ENCODE measurements at regions not wholly inside any gene's neighbourhood (a gene's known extent, or its start where the extent isn't known, plus 50 kb on each side); places are given as distances from the start of the nearest gene placed in this dataset.

- Mint-ChIP-seq H3K9me3 (no peaks in the 10 kb centered on the region), H3K36me3 (ENCODE audit: low read depth) (no peaks in the 10 kb centered on the region), H3K27ac (no peak overlapping the region), H3K27me3 (peaks cover 4% of the 10 kb centered on the region), H3K4me3 (no peak overlapping the region), H3K4me1 (ENCODE audit: low read depth) (no peaks in the 10 kb centered on the region)
Observed at GRCh38 chr1:147840909-147841308, 61.7 kb upstream of the GJA8 start.

GRCh38 chr1:147842578-147842977, 60.0 kb upstream of the GJA8 start:
- Mint-ChIP-seq H3K36me3 (ENCODE audit: low read depth) (no peaks in the 10 kb centered on the region), H3K4me3 (no peak overlapping the region), H3K27me3 (no peaks in the 10 kb centered on the region), H3K4me1 (ENCODE audit: low read depth) (no peaks in the 10 kb centered on the region), H3K27ac (no peak overlapping the region), H3K9me3 (no peaks in the 10 kb centered on the region)

DNA sequence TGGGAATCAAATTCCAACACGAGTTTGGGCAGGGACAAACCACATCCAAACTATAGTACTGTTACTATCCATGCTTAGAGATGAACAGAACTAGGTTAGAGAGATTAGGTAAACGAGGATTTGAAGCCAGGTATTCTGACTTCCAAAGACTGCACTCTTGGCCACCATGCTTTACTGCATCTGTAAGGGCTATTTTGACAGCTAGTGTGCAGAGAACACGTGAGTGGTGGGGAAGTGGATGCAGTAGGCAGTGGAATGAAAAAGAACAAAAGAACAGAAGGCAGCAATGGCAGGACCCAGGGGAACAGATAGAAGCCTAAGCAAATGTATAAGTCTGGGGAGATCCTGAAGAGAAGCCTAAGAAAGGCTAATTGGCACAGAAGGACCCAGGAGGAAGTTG, 59.1 kb upstream of the GJA8 start:
- Mint-ChIP-seq H3K9me3 (no peaks in the 10 kb centered on the region), H3K4me1 (ENCODE audit: low read depth) (no peaks in the 10 kb centered on the region), H3K27ac (no peak overlapping the region), H3K27me3 (no peaks in the 10 kb centered on the region), H3K4me3 (no peak overlapping the region), H3K36me3 (ENCODE audit: low read depth) (no peaks in the 10 kb centered on the region)

GRCh38 chr1:147847831-147848230, 54.8 kb upstream of the GJA8 start:
- no peak overlapping the region for H3K27ac Mint-ChIP-seq
- no peaks in the 10 kb centered on the region for H3K9me3 Mint-ChIP-seq
- no peak overlapping the region for H3K4me3 Mint-ChIP-seq
- no peaks in the 10 kb centered on the region for H3K4me1 Mint-ChIP-seq (ENCODE audit: low read depth)
- H3K27me3 Mint-ChIP-seq, result peaks cover 8% of the 10 kb centered on the region
- H3K36me3 Mint-ChIP-seq (ENCODE audit: low read depth), result no peaks in the 10 kb centered on the region

DNA sequence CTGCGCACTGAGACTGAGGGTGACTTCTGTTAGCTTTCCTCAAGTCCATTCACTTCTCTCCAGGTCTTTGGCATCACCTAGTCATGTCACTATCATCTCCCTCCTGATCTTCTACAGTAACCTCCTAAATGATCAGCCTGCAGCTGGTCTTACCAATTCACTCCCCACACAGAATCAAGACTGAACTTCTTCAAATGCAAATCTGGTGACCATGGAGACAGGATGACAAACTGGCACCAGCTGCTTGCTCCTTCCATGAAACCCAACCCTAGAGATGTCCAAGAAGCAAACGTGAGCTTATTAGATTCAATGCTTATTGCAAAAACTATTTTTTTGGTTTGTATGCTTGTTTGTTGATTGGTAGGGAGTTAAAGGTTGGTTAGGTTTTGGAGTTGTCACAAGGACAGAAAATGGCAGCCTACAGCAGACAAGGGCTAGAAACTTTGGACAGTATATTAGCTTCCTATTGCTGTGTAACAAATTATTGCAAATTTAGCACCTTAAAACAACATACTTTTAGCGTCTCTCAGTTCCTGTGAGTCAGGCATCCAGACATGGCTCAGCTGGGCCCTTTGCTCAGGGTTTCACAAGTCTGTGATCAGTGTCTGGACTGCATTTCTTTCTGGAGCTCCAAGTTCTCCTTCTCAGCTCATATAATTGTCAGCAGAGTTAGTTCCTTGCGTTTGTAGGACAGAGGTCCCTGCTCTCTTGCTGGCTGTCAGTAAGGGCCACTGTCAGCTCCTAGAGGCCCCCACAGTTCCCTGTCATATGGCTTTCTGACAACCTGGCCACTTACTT, 53.3 kb upstream of the GJA8 start:
- no peak overlapping the region for H3K27ac Mint-ChIP-seq
- no peak overlapping the region for H3K4me3 Mint-ChIP-seq
- no peaks in the 10 kb centered on the region for H3K9me3 Mint-ChIP-seq
- no peaks in the 10 kb centered on the region for H3K36me3 Mint-ChIP-seq (ENCODE audit: low read depth)
- peaks cover 8% of the 10 kb centered on the region for H3K27me3 Mint-ChIP-seq
- no peaks in the 10 kb centered on the region for H3K4me1 Mint-ChIP-seq (ENCODE audit: low read depth)

DNA sequence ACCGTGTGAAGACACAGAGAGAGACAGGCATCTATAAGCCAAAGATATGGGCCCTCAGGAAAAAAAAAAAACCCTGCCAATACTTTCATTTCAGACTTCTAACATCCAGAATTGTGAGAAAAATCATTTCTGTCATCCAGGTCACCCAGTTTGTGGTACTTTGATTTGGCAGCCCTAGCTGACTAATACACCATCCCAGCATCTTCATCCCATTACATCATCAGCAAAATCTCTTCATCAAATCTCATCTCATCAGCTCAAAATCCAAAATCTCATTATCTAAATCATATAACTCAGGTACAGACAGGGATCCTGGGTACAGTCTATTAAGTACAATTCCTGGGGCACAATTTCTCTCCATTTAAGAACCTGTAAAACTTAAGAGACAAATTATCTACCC, 51.9 kb upstream of the GJA8 start:
- no peak overlapping the region for H3K4me3 Mint-ChIP-seq
- H3K27me3 Mint-ChIP-seq, result peaks cover 9% of the 10 kb centered on the region
- no peaks in the 10 kb centered on the region for H3K4me1 Mint-ChIP-seq (ENCODE audit: low read depth)
- H3K36me3 Mint-ChIP-seq (ENCODE audit: low read depth), result no peaks in the 10 kb centered on the region
- H3K27ac Mint-ChIP-seq, result no peak overlapping the region
- no peaks in the 10 kb centered on the region for H3K9me3 Mint-ChIP-seq

GRCh38 chr1:147851149-147851548, 51.4 kb upstream of the GJA8 start:
- Mint-ChIP-seq H3K4me1 (ENCODE audit: low read depth) (no peaks in the 10 kb centered on the region), H3K9me3 (no peaks in the 10 kb centered on the region), H3K27me3 (peaks cover 13% of the 10 kb centered on the region), H3K36me3 (ENCODE audit: low read depth) (no peaks in the 10 kb centered on the region), H3K27ac (no peak overlapping the region), H3K4me3 (no peak overlapping the region)

DNA sequence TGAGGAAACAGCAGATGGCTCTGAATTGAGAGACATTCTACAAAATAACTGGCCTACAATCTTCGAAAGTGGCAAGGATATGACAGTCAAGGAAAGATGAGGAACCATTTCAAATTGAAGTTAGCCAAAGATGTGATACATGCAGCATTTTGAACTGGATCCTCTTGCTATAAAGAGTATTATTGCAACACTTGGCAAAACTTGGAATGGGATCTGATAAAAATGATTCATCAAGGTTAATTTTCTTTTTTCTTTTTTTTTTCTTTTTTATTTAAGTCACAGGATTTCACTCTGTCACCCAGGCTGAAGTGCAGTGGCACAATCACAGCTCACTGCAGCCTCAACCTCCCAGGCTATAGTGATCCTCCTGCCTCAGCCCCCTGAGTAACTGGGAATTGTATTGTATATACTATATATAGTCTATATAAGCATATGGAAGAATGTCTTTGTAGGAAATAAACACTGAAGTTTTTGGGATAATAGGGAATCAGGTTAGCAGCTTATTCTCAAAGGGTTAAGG, 49.8 kb upstream of the GJA8 start:
- no peak overlapping the region for H3K27ac Mint-ChIP-seq
- H3K9me3 Mint-ChIP-seq, result no peaks in the 10 kb centered on the region
- H3K27me3 Mint-ChIP-seq, result peaks cover 25% of the 10 kb centered on the region
- no peaks in the 10 kb centered on the region for H3K36me3 Mint-ChIP-seq (ENCODE audit: low read depth)
- no peaks in the 10 kb centered on the region for H3K4me1 Mint-ChIP-seq (ENCODE audit: low read depth)
- H3K4me3 Mint-ChIP-seq, result no peak overlapping the region
